Erythroblast (primary cell): ENCODE measurements at regions not wholly inside any gene's neighbourhood (a gene's known extent, or its start where the extent isn't known, plus 50 kb on each side); places are given as distances from the start of the nearest gene placed in this dataset.
"Not testable (repeated sequence)": the region's sequence is repeated elsewhere in the genome, so short reads cannot be mapped to it uniquely, and the experiment has no call there.

ENCODE experiments used
- DNase-seq, 2 experiments: peaks; one replicate each; lab custom pipeline; 2025; lab: John Stamatoyannopoulos, UW
- GATA1 ChIP-seq: IDR thresholded peaks from 2 replicates; pipeline ENCODE4 v1.6.1; 2011; ENCODE audit warnings: low read depth, mild to moderate bottlenecking, control low read depth, low read length, moderate library complexity
- POLR2A ChIP-seq: IDR thresholded peaks from 2 replicates; pipeline ENCODE4 v1.6.1; 2011; ENCODE audit warnings: mild to moderate bottlenecking, low read length

GRCh38 chr6:62819640-62820039, 391.6 kb upstream of the FKBP1C start:
- TF ChIP-seq POLR2A (no peak), GATA1 (no peak)
- DNase-seq: no peak

- no peak for DNase-seq
- TF ChIP-seq POLR2A (no peak), GATA1 (no peak)
Observed at GRCh38 chr6:62808565-62809293, 402.5 kb upstream of the FKBP1C start.

- no peak for DNase-seq
- TF ChIP-seq POLR2A: no peak
- no peak for TF ChIP-seq GATA1
Observed at GRCh38 chr6:62805431-62805830, 405.8 kb upstream of the FKBP1C start.

GRCh38 chr6:62803094-62803493, 408.2 kb upstream of the FKBP1C start:
- no peak for DNase-seq
- no peak for TF ChIP-seq GATA1
- no peak for TF ChIP-seq POLR2A

- DNase-seq: no peak
- no peak for TF ChIP-seq POLR2A
- TF ChIP-seq GATA1: no peak
Observed at GRCh38 chr6:62797190-62797589, 414.1 kb upstream of the FKBP1C start.

GRCh38 chr6:62775427-62776022, 435.7 kb upstream of the FKBP1C start:
- peak; percentile 6 to 35 for DNase-seq
- TF ChIP-seq POLR2A: no peak
- TF ChIP-seq GATA1: no peak

GRCh38 chr6:62766174-62766573, 445.1 kb upstream of the FKBP1C start:
- not testable (repeated sequence) for DNase-seq

GRCh38 chr6:62764841-62765240, 446.4 kb upstream of the FKBP1C start:
- DNase-seq: no peak
- TF ChIP-seq GATA1 (no peak), POLR2A (no peak)

- DNase-seq: no peak
- TF ChIP-seq GATA1 (no peak), POLR2A (no peak)
Observed at GRCh38 chr6:62763125-62763912, 447.9 kb upstream of the FKBP1C start.

- TF ChIP-seq GATA1: no peak
- no peak for TF ChIP-seq POLR2A
- DNase-seq: no peak
Observed at GRCh38 chr6:62746968-62747367, 460.9 kb upstream of the KHDRBS2 start.

- no peak for TF ChIP-seq POLR2A
- no peak for TF ChIP-seq GATA1
- no peak for DNase-seq
Observed at GRCh38 chr6:62746161-62746560, 460.1 kb upstream of the KHDRBS2 start.

GRCh38 chr6:62740596-62740995, 454.6 kb upstream of the KHDRBS2 start:
- TF ChIP-seq GATA1: no peak
- no peak for TF ChIP-seq POLR2A
- no peak for DNase-seq

GRCh38 chr6:62740171-62740570, 454.1 kb upstream of the KHDRBS2 start:
- no peak for DNase-seq
- no peak for TF ChIP-seq GATA1
- no peak for TF ChIP-seq POLR2A

GRCh38 chr6:62737792-62738191, 451.8 kb upstream of the KHDRBS2 start:
- TF ChIP-seq POLR2A (no peak), GATA1 (no peak)
- no peak for DNase-seq

GRCh38 chr6:62721408-62721807, 435.4 kb upstream of the KHDRBS2 start:
- TF ChIP-seq POLR2A (no peak), GATA1 (no peak)
- no peak for DNase-seq
